Breast epithelium (tissue), 4 donors: ENCODE measurements at regions not wholly inside any gene's neighbourhood (a gene's known extent, or its start where the extent isn't known, plus 50 kb on each side); places are given as distances from the start of the nearest gene placed in this dataset.

Experiments used
- DNase-seq, 2 donors: peaks; one replicate each; pipeline ENCODE4 v3.0.0-alpha.2; 2019; ENCODE audit warnings: low spot score in 2 of 2
- H3K27ac ChIP-seq, 2 donors: fragments of 200-600 bp; sonication (generic) in 1 of 2; one replicate each; pipeline ENCODE4 v1.5.1; 2016 to 2019; ENCODE audit warnings: mild to moderate bottlenecking in 1 of 2
- H3K27me3 ChIP-seq, 2 donors: fragments of 200-600 bp; sonication (generic) in 1 of 2; one replicate each; pipeline versions ENCODE4 v1.5.1 to v1.6.0; 2017 to 2019; ENCODE audit warnings: control low read depth in 1 of 2, mild to moderate bottlenecking in 1 of 2
- H3K36me3 ChIP-seq: fragments of 200-600 bp; one replicate; pipeline ENCODE4 v1.5.1; 2019
- H3K4me1 ChIP-seq, 2 donors: fragments of 200-600 bp; sonication (generic); one replicate each; pipeline ENCODE4 v1.5.1; 2016 to 2019; ENCODE audit warnings: control low read depth in 1 of 2
- H3K4me3 ChIP-seq, 3 donors: fragments of 200-600 bp; sonication (generic); 1 replicate in 2 of 3; 2 replicates in 1 of 3; pipeline ENCODE4 v1.5.1; 2016 to 2019; ENCODE audit warnings: mild to moderate bottlenecking in 3 of 3, moderate library complexity in 2 of 3
- H3K9me3 ChIP-seq, 2 donors: fragments of 200-600 bp; sonication (generic) in 1 of 2; one replicate each; pipeline ENCODE4 v1.5.1; 2016 to 2019; ENCODE audit warnings: control low read depth in 1 of 2
- POLR2A ChIP-seq: fragments of 450-650 bp; IDR thresholded peaks from one replicate; pipeline ENCODE4 v1.6.1; 2016; ENCODE audit warnings: antibody characterized with exemption, mild to moderate bottlenecking, moderate library complexity
- POLR2AphosphoS5 ChIP-seq, 3 donors: sonication (generic); formaldehyde crosslinking; IDR thresholded peaks; one replicate each; pipeline ENCODE4 v1.6.1; 2017; ENCODE audit warnings: antibody characterized with exemption in 3 of 3
- intact Hi-C: fragments of 100-400 bp; cut with DNase I; formaldehyde crosslinking; loops from one replicate; pipeline ENCODE4 v1.15.1; 2023; ENCODE audit warnings: low total_unique reads
- TF ChIP-seq, protein P1 (sequence below), 3 donors: fragments of 450-650 bp; IDR thresholded peaks; one replicate each; pipeline ENCODE4 v1.5.1; 2016 to 2017; ENCODE audit warnings: antibody characterized with exemption in 3 of 3, mild to moderate bottlenecking in 3 of 3, moderate library complexity in 3 of 3

DNA sequence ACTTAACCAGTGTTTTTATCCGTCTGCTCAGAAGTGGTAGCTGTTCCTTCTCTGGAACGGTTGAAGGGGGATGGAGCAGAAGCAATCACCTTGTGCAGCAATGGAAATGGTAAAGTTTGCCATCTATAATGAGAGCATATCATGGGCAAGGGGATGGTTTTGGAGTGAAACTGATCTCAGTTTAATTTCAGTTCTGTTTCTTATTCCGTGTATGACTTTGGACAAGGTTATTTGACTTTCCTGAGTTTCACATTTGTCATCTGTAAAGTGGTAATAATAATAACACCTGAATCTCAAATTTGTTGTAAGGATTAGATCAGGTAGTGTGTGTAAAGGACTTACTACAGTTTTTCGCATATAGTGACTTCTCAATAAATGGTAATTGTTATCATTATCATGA, 106.1 kb downstream of the PCSK1 start:
- no peak overlapping the region for H3K4me3 ChIP-seq
- H3K36me3 ChIP-seq = no peaks in the 10 kb centered on the region
- H3K27me3 ChIP-seq = no peaks in the 10 kb centered on the region
- H3K27ac ChIP-seq = no peak overlapping the region
- TF ChIP-seq POLR2AphosphoS5 (IDR thresholded peaks at IDR 0.05) (no peak), POLR2A (no peak)
- TF ChIP-seq, protein P1, sequence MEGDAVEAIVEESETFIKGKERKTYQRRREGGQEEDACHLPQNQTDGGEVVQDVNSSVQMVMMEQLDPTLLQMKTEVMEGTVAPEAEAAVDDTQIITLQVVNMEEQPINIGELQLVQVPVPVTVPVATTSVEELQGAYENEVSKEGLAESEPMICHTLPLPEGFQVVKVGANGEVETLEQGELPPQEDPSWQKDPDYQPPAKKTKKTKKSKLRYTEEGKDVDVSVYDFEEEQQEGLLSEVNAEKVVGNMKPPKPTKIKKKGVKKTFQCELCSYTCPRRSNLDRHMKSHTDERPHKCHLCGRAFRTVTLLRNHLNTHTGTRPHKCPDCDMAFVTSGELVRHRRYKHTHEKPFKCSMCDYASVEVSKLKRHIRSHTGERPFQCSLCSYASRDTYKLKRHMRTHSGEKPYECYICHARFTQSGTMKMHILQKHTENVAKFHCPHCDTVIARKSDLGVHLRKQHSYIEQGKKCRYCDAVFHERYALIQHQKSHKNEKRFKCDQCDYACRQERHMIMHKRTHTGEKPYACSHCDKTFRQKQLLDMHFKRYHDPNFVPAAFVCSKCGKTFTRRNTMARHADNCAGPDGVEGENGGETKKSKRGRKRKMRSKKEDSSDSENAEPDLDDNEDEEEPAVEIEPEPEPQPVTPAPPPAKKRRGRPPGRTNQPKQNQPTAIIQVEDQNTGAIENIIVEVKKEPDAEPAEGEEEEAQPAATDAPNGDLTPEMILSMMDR (IDR thresholded peaks at IDR 0.05) = no peak
- no peak for DNase-seq
- H3K4me1 ChIP-seq = no peaks in the 10 kb centered on the region
- no peaks in the 10 kb centered on the region for H3K9me3 ChIP-seq
- intact Hi-C loops = no loop called here

DNA sequence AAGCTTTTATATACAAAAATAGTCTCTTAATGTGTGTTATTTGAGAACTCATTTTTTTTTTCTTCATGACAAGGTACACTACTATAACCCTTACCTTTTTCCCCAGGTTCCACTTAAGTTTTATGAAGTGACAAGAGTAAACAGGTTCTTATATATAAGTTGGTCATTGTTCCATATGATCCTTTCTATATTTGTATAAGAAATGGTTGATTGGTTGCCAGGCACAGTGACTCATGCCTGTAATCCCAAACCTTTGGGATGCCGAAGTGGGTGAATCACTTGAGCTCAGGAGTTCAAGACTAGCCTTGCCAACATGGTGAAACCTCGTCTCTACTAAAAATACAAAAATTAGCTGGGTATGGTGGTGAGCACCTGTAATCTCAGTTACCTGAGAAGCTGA, 108.3 kb downstream of the PCSK1 start:
- Histone ChIP-seq H3K27me3 (no peaks in the 10 kb centered on the region), H3K9me3 (no peaks in the 10 kb centered on the region), H3K27ac (no peak overlapping the region), H3K36me3 (no peaks in the 10 kb centered on the region), H3K4me3 (no peak overlapping the region), H3K4me1 (no peaks in the 10 kb centered on the region)
- intact Hi-C loops = no loop called here
- DNase-seq = no peak
- TF ChIP-seq, protein P1 (IDR thresholded peaks at IDR 0.05) = no peak
- TF ChIP-seq POLR2A (no peak), POLR2AphosphoS5 (IDR thresholded peaks at IDR 0.05) (no peak)

DNA sequence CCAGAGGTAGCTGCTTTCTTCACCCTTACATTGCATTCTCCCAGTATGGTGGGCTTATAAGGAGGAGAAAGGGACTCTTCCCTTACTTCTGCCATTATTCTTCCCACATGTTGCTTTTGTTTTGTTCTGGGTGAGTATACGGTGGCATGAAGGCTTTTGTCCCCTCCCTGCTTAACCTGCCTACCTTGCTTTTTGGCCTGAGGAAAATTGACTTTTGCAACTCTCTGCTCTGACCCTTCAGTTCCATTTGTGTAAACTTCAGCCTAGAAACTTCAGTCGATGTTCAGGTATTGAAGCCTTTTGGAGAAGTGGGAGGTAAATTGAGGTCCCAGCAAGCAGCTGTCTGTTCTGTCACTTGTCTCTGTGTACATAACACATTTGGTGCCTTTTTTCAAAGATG, 110.2 kb downstream of the PCSK1 start:
- intact Hi-C loops = no loop called here
- H3K27me3 ChIP-seq = no peaks in the 10 kb centered on the region
- no peaks in the 10 kb centered on the region for H3K36me3 ChIP-seq
- no peaks in the 10 kb centered on the region for H3K4me1 ChIP-seq
- H3K9me3 ChIP-seq = no peaks in the 10 kb centered on the region
- TF ChIP-seq, protein P1 (IDR thresholded peaks at IDR 0.05) = no peak
- TF ChIP-seq POLR2A (no peak), POLR2AphosphoS5 (IDR thresholded peaks at IDR 0.05) (no peak)
- DNase-seq = no peak
- H3K4me3 ChIP-seq = no peak overlapping the region
- no peak overlapping the region for H3K27ac ChIP-seq

DNA sequence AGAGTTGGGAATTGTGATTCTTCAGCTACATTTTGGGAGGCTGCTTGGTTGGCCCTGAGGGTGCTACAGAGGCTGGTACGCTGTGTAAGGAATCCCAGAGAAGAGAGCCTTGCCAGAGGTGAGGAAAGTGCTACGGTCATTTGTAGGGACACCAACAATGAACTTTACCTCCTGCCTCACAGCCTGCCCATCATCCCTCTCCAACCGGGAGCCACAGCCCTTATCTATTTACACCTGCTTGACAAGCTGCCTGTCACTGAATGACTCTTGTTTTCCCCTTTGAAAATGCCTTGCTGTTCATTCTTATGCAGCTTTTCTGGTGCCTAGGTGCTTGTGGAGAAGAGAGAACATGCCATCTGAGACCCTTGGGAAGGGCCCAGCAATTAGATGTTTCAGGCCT, 110.8 kb downstream of the PCSK1 start:
- H3K27me3 ChIP-seq = no peaks in the 10 kb centered on the region
- intact Hi-C loops = no loop called here
- no peaks in the 10 kb centered on the region for H3K36me3 ChIP-seq
- no peaks in the 10 kb centered on the region for H3K9me3 ChIP-seq
- no peaks in the 10 kb centered on the region for H3K4me1 ChIP-seq
- H3K4me3 ChIP-seq = no peak overlapping the region
- H3K27ac ChIP-seq = no peak overlapping the region
- TF ChIP-seq, protein P1 (IDR thresholded peaks at IDR 0.05) = no peak
- TF ChIP-seq POLR2AphosphoS5 (IDR thresholded peaks at IDR 0.05) (no peak), POLR2A (no peak)
- no peak for DNase-seq

DNA sequence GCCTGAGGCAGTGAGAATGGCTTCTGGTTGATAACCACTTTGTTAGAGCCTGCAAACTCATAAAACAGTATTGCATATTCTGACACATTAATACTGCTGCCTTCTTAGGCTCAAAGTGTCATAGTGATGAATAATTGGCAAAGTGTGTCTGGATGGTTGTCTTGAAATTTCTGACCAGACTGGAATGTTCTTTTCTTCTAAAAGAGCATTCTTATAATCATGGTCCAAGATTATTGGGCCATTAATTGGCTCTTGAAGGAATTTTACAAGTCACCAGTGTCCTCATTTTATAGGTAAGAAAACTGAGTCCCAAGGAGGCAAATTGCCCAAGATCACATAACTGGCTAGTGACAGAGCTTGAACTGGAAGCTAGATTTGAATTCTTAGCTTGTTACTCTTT, 111.7 kb downstream of the PCSK1 start:
- Histone ChIP-seq H3K27me3 (no peaks in the 10 kb centered on the region), H3K27ac (no peak overlapping the region), H3K4me3 (no peak overlapping the region), H3K36me3 (no peaks in the 10 kb centered on the region), H3K4me1 (no peaks in the 10 kb centered on the region), H3K9me3 (no peaks in the 10 kb centered on the region)
- intact Hi-C loops = no loop called here
- DNase-seq = no peak
- TF ChIP-seq POLR2AphosphoS5 (IDR thresholded peaks at IDR 0.05) = no peak
- TF ChIP-seq POLR2A = no peak
- TF ChIP-seq, protein P1 (IDR thresholded peaks at IDR 0.05) = no peak
